Liver (tissue), 8 donors: ENCODE measurements at regions not wholly inside any gene's neighbourhood (a gene's known extent, or its start where the extent isn't known, plus 50 kb on each side); places are given as distances from the start of the nearest gene placed in this dataset.

Experiments
- DNase-seq: peaks from one replicate; pipeline ENCODE4 v3.0.0-alpha.2; 2017; ENCODE audit warnings: low spot score
- H3K27ac ChIP-seq, 2 donors: one replicate each; pipeline ENCODE4 v1.7.0; 2013; ENCODE audit warnings: inconsistent platforms in 2 of 2, low read length in 2 of 2, control low read depth in 1 of 2, low read depth in 1 of 2, mild to moderate bottlenecking in 1 of 2
- H3K27me3 ChIP-seq, 4 donors: one replicate each; pipeline versions ENCODE4 v1.6.1 to v1.7.0; 2013; ENCODE audit warnings: low read length in 3 of 4, inconsistent platforms in 1 of 4, mild to moderate bottlenecking in 1 of 4, moderate library complexity in 1 of 4; ENCODE audit not compliant: control insufficient read depth in 4 of 4, insufficient read depth in 4 of 4
- H3K36me3 ChIP-seq, 4 donors: one replicate each; pipeline versions ENCODE4 v1.6.1 to v1.7.0; 2013; ENCODE audit warnings: low read length in 3 of 4, mild to moderate bottlenecking in 3 of 4, low read depth in 1 of 4, moderate library complexity in 1 of 4; ENCODE audit not compliant: control insufficient read depth in 4 of 4, insufficient read depth in 3 of 4
- H3K4me1 ChIP-seq, 4 donors: one replicate each; pipeline versions ENCODE4 v1.6.1 to v1.7.0; 2013; ENCODE audit warnings: low read length in 3 of 4, mild to moderate bottlenecking in 3 of 4, moderate library complexity in 1 of 4; ENCODE audit not compliant: control insufficient read depth in 4 of 4, insufficient read depth in 4 of 4
- H3K4me3 ChIP-seq, 3 donors: one replicate each; pipeline versions ENCODE4 v1.6.1 to v1.7.0; 2013; ENCODE audit warnings: low read length in 3 of 3, control low read depth in 1 of 3, low read depth in 1 of 3, mild to moderate bottlenecking in 1 of 3
- H3K9ac ChIP-seq, 2 donors: one replicate each; pipeline ENCODE4 v1.7.0; 2013; ENCODE audit warnings: low read length in 2 of 2, mild to moderate bottlenecking in 2 of 2, moderate library complexity in 2 of 2, control low read depth in 1 of 2, low read depth in 1 of 2
- H3K9me3 ChIP-seq, 4 donors: one replicate each; pipeline versions ENCODE4 v1.6.1 to v1.7.0; 2013; ENCODE audit warnings: low read length in 3 of 4; ENCODE audit not compliant: control insufficient read depth in 4 of 4
- FOXA2 ChIP-seq: IDR thresholded peaks from 2 replicates; pipeline ENCODE4 v1.6.1; 2016; ENCODE audit warnings: antibody characterized with exemption
- GABPA ChIP-seq, 2 donors: IDR thresholded peaks in 1 of 2; conservative IDR thresholded peaks in 1 of 2; 2 replicates each; pipeline ENCODE4 v1.6.1; 2016; ENCODE audit warnings: antibody characterized with exemption in 2 of 2, mild to moderate bottlenecking in 1 of 2, moderate library complexity in 1 of 2
- HNF4A ChIP-seq, 2 donors: conservative IDR thresholded peaks; 2 replicates each; pipeline ENCODE4 v1.6.1; 2016; ENCODE audit warnings: antibody characterized with exemption in 2 of 2, mild to moderate bottlenecking in 2 of 2
- HNF4G ChIP-seq: IDR thresholded peaks from 2 replicates; pipeline ENCODE4 v1.6.1; 2016; ENCODE audit warnings: antibody characterized with exemption
- NR2F2 ChIP-seq: IDR thresholded peaks from 2 replicates; pipeline ENCODE4 v1.6.1; 2016; ENCODE audit warnings: antibody characterized with exemption
- RAD21 ChIP-seq, 2 donors: IDR thresholded peaks; 2 replicates each; pipeline ENCODE4 v1.6.1; 2016; ENCODE audit warnings: antibody characterized with exemption in 2 of 2, mild to moderate bottlenecking in 2 of 2
- SP1 ChIP-seq: IDR thresholded peaks from 2 replicates; pipeline ENCODE4 v1.6.1; 2018; ENCODE audit warnings: antibody characterized with exemption, mild to moderate bottlenecking
- TAF1 ChIP-seq: conservative IDR thresholded peaks from 2 replicates; pipeline ENCODE4 v1.6.1; 2016; ENCODE audit warnings: antibody characterized with exemption, mild to moderate bottlenecking
- YY1 ChIP-seq: IDR thresholded peaks from 2 replicates; pipeline ENCODE4 v1.6.1; 2016; ENCODE audit warnings: antibody characterized with exemption, mild to moderate bottlenecking
- WGBS: extraction: QIAGEN DNeasy Blood & Tissue Kit; methylation state at CpG from one replicate; pipeline ENCODE4 v1.1.7; 2013; 5-methylcytosine and 5-hydroxymethylcytosine counted together
- TF ChIP-seq, protein P1 (sequence below): fragments of 150-350 bp; IDR thresholded peaks from 2 replicates; pipeline ENCODE4 v1.5.1; 2017; ENCODE audit warnings: improper control_type of control experiment, low read depth, low read length; ENCODE audit not compliant: missing input control
- TF ChIP-seq, protein P2 (sequence below): IDR thresholded peaks from 2 replicates; pipeline ENCODE4 v1.6.1; 2016; ENCODE audit warnings: antibody characterized with exemption, mild to moderate bottlenecking
- donor health status: healthy.
- donor health status: healthy.
- donor health status: healthy.
- donor health status: healthy.
- donor health status: healthy.

DNA sequence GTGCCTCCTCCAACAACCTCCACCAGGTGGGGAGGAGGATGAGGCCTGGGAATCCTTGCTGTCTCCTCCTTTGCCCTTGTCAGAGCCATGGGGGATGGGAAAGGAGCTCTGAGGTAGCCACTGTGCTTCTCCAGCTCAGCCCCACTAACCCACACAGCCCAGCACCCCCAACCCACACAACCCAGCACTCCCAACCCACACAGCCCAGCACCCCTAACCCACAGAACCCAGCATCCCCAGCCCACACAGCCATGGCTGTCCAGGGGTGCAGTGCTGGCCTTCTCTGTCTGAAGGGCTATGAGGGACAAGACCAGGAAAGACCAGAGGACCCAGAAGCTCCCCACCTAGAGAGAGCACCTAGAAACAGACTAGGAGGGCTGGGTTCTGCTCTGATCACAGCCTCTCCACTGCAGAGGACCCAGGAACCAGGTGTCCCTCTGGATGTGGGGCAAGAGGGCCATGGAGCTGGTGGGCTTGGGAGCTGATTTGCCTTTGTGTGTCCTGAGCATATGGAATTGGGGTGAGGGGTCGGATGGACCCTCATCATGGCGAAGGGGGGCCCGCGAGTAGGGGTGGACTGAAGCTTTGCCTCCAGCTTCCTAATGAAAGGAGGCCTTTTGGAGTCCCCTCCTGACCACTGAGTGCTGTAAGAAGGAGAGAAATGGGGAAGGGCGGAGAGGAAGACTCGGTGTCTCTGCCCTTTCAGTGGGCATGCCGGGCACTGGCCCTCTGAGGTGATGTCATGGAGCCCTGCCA is 117.6 kb upstream of the THY1 start:
- TF ChIP-seq, protein P1, sequence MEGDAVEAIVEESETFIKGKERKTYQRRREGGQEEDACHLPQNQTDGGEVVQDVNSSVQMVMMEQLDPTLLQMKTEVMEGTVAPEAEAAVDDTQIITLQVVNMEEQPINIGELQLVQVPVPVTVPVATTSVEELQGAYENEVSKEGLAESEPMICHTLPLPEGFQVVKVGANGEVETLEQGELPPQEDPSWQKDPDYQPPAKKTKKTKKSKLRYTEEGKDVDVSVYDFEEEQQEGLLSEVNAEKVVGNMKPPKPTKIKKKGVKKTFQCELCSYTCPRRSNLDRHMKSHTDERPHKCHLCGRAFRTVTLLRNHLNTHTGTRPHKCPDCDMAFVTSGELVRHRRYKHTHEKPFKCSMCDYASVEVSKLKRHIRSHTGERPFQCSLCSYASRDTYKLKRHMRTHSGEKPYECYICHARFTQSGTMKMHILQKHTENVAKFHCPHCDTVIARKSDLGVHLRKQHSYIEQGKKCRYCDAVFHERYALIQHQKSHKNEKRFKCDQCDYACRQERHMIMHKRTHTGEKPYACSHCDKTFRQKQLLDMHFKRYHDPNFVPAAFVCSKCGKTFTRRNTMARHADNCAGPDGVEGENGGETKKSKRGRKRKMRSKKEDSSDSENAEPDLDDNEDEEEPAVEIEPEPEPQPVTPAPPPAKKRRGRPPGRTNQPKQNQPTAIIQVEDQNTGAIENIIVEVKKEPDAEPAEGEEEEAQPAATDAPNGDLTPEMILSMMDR, result no peak
- no peak for DNase-seq
- no peaks in the 10 kb centered on the region for H3K4me1 ChIP-seq
- WGBS, result 79% methylated on average over 7 of the region's 7 CpGs
- no peaks in the 10 kb centered on the region for H3K27me3 ChIP-seq
- no peak overlapping the region for H3K4me3 ChIP-seq
- H3K9me3 ChIP-seq, result no peaks in the 10 kb centered on the region
- H3K27ac ChIP-seq, result no peak overlapping the region
- no peaks in the 10 kb centered on the region for H3K36me3 ChIP-seq
- H3K9ac ChIP-seq, result no peak overlapping the region

DNA sequence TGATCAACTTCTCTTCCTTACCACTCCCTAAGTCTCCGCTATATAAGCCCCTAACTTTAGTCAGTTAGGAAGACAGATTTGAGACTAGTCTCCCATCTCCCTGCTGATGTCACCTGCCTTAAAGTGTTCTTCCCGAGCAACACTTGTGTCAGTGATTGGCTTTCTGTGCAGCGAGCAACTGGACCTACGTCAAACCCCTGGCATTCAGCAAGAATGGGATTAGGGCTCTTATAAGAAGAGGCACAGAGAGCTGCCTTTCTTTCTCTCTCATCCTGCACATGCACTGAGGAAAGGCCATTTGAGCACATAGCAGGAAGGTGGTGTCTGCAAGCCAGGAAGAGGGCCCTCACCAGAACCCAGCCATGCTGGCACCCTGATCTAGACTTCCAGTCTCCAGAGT is 116.6 kb upstream of the THY1 start:
- Histone ChIP-seq H3K4me3 (no peak overlapping the region), H3K9ac (no peak overlapping the region), H3K36me3 (no peaks in the 10 kb centered on the region), H3K27me3 (no peaks in the 10 kb centered on the region), H3K27ac (no peak overlapping the region), H3K9me3 (no peaks in the 10 kb centered on the region), H3K4me1 (no peaks in the 10 kb centered on the region)
- WGBS, result 97% methylated on average over 4 of the region's 4 CpGs
- no peak for DNase-seq
- TF ChIP-seq SP1 (no peak), HNF4A (conservative IDR thresholded peaks at IDR 0.05) (no peak), RAD21 (IDR thresholded peaks at IDR 0.05) (no peak), YY1 (no peak), HNF4G (no peak)
- TF ChIP-seq, protein P2, sequence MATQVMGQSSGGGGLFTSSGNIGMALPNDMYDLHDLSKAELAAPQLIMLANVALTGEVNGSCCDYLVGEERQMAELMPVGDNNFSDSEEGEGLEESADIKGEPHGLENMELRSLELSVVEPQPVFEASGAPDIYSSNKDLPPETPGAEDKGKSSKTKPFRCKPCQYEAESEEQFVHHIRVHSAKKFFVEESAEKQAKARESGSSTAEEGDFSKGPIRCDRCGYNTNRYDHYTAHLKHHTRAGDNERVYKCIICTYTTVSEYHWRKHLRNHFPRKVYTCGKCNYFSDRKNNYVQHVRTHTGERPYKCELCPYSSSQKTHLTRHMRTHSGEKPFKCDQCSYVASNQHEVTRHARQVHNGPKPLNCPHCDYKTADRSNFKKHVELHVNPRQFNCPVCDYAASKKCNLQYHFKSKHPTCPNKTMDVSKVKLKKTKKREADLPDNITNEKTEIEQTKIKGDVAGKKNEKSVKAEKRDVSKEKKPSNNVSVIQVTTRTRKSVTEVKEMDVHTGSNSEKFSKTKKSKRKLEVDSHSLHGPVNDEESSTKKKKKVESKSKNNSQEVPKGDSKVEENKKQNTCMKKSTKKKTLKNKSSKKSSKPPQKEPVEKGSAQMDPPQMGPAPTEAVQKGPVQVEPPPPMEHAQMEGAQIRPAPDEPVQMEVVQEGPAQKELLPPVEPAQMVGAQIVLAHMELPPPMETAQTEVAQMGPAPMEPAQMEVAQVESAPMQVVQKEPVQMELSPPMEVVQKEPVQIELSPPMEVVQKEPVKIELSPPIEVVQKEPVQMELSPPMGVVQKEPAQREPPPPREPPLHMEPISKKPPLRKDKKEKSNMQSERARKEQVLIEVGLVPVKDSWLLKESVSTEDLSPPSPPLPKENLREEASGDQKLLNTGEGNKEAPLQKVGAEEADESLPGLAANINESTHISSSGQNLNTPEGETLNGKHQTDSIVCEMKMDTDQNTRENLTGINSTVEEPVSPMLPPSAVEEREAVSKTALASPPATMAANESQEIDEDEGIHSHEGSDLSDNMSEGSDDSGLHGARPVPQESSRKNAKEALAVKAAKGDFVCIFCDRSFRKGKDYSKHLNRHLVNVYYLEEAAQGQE, result no peak
- TF ChIP-seq, protein P1, result no peak

DNA sequence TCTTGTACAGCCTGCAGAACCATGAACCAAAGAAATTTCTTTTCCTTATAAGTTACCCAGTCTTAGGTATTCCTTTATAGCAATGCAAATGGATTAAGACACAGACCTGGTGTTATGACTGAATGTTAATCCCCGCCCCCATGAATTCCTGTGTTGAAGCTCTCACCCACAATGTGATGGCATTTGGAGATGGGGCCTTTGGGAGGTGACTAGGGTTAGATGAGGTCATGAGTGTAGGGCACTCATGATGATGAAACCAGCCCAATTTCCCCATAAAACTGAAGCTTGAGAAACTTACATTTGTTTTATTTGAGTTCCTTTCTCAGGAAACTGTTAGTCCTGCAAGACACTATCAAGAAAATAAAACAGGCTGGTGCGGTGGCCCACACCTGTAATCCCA is 115.8 kb upstream of the THY1 start:
- H3K4me3 ChIP-seq, result no peak overlapping the region
- no peaks in the 10 kb centered on the region for H3K36me3 ChIP-seq
- no peaks in the 10 kb centered on the region for H3K4me1 ChIP-seq
- H3K27me3 ChIP-seq, result no peaks in the 10 kb centered on the region
- no peaks in the 10 kb centered on the region for H3K9me3 ChIP-seq
- WGBS, result 86% methylated on average over 2 of the region's 2 CpGs
- H3K27ac ChIP-seq, result no peak overlapping the region
- no peak for DNase-seq
- H3K9ac ChIP-seq, result no peak overlapping the region
- TF ChIP-seq TAF1 (no peak), FOXA2 (no peak), GABPA (IDR thresholded peaks at IDR 0.05 in 1 of 2, conservative IDR thresholded peaks at IDR 0.05 in 1 of 2) (no peak), NR2F2 (no peak), HNF4G (no peak)
